HG02943 (cell line): ENCODE measurements at regions not wholly inside any gene's neighbourhood (a gene's known extent, or its start where the extent isn't known, plus 50 kb on each side); places are given as distances from the start of the nearest gene placed in this dataset.

Experiments used
- ATAC-seq: cut with Tn5 transposase; IDR thresholded peaks from one replicate; pipeline ENCODE4 v1.9.1; 2021; ENCODE audit warnings: mild to moderate bottlenecking, low read depth, moderate library complexity; ENCODE audit not compliant: unreplicated experiment

DNA sequence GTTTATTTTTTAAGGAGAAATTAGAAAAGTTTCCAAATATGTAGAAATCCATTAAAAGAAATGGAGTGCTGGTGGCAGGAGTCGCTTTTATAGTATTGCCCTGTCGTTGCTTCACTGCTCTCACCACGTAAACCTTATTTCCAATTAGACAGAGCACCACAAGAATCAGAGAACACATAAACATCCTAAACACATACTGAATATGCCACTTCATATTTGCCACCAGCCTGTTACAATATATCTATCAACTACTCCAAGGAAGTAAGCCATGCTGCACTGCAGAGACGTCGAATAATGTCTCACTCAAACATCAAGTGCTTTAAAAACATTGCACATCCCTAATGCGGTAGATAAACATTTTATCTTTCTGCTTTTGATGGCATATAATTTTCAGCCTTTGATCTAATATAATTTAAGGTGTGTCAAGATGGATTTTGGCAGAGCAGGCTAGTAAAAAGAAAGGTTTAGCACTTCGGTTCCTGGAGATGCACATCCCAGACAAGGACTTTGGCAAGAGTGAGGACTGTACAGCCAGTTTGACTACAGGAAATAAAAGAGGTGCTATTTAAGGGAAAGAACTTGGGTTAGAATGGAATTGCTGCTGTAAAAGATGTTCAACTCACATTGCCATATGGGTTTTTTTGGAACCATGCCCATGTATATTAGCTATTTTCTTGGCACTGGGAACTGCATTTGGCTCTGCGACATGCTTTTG lies 932.3 kb downstream of the EFNB2 start:
- ATAC-seq, result no peak

DNA sequence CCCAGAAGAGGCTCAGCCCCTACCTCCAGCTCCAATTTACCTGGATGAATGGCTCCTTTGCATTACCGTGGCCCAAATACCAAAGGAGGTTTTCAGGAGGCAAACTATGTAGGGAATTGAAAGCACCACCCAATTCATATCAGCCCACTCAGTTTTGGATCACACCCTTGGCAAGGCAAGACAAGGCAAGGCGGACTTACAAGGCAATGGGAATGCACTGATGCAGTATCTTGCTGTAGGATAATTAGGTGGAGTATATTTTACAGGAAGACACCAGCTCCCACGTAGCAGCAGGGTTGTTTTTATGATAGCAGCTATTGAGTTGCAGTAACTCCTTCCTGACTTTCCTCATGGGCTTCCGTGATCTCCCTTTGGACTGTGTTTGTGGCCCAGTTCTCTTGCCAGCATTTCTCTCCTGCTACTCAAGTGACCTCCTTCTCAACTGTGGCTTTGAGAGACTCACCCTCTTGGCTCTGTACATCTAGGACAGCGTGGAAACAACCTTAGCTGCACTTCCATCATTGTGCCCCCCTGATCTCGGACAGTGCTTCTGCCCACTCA lies 935.9 kb downstream of the EFNB2 start:
- ATAC-seq, result no peak

DNA sequence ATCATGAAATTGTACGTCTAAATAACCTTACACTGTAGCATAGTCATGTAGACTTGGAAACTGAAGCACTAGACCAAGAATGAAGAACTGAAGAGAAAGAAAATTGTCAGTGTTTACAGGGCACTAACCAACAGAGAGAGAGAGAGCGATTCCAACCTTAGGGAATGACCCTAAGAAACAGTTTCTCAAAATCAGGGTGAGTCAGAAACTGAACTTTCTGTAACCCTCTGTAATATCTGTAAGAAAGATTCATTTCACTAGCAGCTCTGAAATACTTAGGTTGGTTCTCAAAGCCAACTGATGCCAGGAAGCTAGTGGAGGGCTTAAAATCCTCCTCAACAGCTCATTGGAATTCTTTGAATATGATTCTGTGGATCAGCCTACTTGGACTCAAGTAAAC lies 936.9 kb downstream of the EFNB2 start:
- ATAC-seq, result no peak

DNA sequence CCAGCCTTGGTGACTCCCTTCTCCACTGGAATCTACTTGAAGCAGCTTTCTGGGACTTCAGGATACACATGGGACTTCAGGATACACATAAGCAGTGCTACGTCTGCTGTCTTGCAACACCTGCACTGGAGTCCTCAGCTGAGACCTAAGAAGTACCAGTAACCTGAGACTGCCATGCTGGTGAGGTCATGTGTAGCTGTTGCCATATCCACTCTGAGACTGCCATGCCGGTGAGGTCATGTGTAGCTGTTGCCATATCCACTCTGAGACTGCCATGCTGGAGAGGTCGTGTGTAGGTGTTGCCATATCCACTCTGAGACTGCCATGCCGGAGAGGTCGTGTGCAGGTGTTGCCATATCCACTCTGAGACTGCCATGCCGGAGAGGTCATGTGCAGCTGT lies 937.9 kb downstream of the EFNB2 start:
- ATAC-seq, result no peak

DNA sequence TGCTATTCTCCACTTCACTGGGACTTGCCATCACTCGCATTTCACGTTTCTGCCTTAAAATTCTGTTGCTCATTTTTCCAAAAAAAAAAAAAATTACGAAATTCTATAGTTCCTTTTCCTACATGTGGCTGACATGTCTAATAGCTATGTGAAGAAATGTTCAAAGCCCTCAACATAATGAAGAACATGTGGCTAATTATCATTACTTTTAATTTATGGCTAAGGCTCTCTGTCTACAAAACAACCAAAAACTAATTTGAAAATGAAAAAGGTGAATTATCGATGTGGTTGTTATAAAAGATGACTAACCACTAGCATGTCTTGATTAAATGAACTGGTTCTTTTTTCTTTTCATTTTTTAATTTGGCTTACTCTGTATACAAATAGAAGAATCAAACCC lies 940.0 kb downstream of the EFNB2 start:
- no peak for ATAC-seq

DNA sequence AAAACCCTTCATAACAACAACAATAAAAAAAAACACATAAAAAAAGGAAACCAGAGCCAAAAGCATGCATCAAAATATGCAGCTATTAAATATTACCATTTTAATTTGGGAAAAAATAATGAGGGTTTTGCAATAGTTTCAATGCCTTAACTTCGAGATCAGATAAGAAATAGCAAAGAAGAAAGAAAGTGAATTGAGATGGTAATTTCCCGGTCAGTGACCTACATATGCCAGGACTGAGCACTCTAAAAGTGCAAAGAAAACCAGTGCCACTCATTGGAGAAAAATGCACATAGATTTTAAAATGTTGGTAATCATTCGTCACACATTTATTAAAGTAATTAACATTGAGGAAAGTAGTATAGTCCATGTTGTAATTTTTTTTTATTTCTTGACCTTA lies 944.2 kb downstream of the EFNB2 start:
- no peak for ATAC-seq

DNA sequence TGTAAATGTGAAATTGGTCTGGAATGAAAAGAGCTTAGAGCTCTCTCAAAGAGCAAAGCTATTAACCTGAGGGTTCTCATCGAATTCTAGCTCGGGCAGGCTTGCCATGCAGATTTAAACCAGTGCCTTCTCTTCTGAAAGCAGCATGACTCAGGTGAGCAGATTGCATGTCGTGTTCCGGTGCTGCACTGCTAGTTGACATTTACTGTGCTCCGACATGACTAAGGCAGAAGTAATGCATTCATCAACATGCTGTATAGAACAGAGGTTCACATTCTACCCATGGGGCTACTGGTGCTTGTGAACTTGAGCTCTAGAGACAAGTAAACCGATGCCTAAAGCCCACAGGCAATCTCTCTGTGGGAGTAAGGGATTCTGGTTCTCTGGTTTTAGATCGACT lies 947.7 kb downstream of the EFNB2 start:
- ATAC-seq, result no peak

DNA sequence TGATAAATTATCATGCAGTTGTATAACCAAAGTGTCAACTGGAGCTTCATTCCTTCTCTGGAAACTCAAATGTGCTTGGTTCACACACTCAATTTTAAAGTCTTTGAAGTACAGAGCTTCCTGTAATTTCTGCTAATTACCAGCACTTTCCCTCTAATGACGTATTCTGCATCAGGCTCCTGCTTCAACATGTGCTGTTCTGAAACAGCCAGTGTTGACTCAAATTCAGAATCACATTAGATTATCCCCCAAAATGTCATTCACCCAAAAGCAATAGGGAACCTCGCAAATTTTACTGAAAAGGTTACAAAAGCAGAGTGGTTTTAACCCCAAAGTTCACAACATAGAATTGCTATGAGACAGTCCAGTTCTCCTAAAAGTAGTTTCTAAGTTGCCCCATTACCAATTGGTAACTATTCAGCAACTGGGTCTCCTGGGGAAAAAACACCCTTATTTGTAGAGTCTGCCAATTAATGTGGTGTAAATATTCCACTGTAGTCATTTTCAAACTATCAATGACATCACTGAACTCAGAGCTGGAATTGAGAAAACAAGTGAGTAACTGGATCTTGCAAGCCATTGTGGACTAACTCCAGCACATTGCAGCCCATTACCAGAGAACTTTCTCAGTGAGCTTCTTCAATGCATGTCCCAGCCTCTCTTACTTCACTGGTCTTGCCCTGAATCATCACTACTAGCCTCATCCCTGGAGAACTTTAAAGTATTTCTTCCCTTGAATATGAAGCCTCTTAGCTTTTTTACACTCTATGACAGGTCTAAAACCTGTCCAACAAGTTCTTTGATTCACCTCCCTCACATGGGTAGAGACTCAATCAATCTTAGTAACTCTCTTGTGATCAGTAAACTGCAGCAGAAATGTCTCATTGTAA lies 955.4 kb downstream of the EFNB2 start:
- no peak for ATAC-seq

DNA sequence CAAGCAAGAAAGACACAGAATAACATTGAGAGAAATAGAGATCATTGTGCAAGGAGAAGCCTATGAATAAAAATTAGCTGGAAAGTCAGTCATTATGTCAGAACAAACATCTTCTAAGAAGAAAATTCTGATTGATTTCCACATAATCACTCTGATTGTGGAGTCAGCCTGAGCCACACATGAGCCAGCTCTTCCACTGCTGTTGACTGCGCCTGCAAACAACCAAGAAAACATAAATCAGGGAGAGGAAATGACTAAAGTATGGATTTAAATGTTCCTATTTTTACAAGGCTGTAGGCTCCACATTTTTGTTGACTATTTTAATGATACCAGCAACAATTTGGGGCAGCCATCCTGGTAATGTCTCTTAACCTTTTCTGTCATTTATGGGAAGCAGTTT lies 962.3 kb downstream of the EFNB2 start:
- no peak for ATAC-seq

DNA sequence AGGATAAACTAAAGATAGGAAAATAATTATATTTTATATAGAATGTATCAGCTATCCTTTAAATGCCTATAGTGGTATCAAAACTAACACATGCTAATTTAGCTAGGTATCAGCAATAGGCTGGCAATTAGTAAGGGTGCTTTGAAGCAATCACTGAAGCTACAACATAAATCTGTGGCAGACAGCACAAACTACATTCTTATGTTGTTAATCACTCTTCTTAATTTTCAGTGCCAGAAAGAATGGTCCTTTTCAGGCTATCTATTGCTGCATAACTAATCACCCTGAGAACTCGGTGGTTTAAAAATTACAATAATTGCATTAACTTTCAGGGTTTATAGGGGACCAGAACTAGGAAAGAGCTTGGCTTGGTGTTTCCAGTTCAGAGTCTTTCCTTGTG lies 963.1 kb downstream of the EFNB2 start:
- ATAC-seq, result no peak

DNA sequence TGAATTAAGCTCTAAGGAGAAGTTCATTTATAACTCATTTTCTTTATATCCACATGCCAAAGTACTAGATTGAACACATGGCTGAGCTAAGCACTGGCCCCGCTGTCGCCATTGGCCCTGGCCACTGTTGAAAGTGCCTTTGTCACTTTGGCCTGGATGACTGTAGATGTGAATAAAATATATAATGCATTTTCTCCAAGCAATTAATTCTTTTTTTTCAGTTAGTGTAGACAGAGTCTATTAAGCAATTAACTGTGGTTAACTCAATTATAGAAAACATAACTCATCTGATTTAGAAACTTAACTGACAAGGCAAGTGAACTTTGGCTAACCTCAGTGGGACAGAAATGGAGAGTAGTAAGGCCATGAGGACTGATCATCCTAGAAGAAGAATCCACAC lies 965.6 kb downstream of the EFNB2 start:
- ATAC-seq, result no peak

DNA sequence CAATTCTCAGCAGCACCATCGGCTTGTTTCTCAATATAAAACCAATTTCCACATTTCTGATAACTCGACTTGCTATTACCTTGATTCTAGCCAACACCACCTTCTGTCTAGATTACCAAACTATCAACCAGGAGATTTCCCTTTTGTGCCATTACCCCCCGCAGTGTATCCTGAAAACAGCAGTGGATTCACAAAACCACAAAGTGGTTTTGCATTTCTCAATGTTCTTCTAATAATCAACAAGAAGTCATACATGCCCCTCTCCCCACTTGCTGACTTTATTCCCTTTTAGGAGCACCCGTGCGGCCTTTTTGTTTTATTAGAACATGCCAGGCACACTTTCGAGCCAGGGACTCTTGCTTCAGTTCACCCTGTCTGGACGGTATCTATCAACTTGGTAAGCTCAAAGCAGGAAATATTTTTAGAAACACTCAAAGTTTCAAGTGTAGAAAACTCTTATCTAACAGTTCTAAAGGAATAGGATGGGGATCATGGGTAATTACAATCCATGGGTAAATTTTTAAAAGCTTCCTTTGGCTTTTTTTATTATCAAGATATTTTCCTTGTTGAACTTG lies 967.4 kb downstream of the EFNB2 start:
- ATAC-seq, result no peak

DNA sequence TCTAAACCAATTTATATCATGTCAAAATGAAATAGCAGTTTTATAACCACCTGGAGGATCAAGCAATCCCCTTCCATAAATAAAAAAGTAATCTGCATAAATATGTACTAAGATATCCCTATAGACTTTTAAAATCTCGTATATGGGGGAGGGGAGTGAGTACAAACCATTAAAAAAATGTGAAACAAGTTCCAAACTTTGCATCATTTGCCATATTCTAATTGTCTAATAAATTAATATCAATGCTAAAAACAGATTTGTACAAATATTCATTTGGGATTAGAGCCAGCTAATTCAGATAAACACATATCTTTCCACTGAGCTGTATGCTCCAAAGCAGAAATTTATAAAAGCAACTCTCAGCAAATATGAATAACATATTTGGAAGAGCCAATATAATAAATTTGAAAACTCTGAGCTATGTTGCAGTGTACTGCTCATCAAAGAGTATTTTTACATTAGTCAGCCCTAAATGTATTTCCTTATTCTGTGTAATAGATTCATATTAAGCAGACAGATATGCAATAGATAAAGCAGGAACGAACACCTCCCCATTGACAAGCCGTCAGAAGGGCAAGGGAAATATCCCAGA lies 970.2 kb downstream of the EFNB2 start:
- ATAC-seq, result no peak

DNA sequence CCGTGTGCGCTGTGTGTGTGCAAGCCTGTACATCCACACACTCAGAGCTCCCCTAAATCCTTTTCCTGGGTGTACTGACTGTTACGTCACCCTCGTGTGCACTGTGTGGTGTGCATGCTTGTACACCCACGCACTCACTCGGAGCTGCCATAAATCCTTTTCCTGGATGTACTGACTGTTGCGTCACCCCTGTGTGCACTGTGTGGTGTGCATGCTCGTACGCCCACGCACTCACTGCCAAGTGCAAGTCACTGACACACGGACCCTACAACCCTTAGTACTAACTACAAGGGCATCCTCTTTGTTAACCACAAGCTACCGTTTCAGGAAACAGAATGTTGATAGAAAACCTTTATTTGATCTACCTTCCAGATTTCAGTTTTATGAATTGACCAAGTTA lies 983.4 kb downstream of the EFNB2 start:
- no peak for ATAC-seq

DNA sequence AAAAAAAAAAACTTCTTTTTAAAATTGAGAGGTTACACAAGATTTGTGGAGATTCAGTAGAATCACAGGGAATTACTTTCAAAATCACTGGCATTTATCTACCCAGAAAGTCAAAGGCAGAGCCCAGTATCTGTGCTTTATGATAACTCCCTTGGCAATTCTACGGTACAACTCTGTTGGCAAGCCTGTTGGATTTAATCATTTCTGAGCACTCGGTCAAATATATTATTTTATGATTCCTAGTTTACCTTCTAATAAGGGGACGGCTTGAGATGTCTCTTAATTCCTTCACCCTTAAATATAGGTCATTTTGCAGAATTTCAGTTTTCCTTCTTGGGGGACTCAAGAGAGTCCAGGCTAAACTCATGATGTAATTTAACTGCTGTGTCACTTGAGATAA lies 987.6 kb downstream of the EFNB2 start:
- ATAC-seq, result no peak

DNA sequence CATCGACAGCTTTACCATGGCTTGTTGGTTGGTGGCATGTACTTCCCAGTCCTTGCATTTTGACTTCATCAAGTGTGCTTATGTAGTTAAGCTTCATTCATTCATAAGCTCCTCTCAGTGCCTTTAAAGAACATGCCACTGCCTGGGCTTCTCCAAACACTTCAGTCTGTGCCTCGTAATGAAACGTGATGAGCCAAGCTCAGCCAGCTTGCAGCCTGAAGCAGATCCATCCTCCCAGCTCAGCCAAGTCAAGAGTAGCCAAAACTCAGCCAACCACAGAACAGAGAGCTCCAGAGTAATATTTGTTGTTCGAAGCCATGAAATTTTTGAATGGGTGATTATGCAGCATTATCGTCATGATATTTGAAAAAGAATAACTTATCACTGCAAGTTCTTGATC lies 989.7 kb downstream of the EFNB2 start:
- ATAC-seq, result no peak

DNA sequence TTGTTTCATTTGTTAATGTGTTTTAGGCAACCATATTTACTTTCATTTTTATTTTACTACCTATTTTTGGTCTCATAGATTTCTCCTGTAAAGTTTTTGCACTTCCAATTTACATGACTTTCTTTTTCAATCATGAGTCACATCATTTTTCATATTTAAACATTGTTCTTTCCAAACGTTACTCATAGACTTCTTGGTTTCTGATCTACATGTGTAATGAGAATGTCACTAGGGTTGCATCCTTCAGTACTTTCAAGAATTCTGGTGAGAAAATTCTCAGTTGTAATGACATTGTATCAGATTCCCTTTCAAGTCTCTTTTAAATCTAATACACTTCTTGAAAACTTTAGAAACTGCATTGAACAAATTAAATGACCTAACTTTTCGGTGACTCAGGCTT lies 991.7 kb downstream of the EFNB2 start:
- no peak for ATAC-seq

DNA sequence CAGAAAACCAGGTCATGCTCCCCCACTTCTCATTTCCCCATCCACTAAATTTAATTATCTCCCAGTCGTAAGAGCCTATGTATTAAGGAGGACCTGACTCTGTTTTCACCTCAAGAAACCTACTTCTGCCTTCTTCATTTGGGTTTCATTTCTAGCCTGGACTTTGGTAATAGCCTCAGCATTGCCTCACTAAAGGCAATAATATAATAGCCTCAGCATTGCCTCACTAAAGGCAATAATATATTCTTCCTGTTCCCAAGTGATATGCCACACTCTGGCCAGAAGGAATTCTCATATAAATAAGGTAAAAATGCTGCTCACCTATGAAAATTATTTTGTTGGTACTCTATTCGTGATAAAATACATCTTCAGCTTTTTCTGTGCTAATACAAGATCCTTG lies 993.9 kb downstream of the EFNB2 start:
- no peak for ATAC-seq

DNA sequence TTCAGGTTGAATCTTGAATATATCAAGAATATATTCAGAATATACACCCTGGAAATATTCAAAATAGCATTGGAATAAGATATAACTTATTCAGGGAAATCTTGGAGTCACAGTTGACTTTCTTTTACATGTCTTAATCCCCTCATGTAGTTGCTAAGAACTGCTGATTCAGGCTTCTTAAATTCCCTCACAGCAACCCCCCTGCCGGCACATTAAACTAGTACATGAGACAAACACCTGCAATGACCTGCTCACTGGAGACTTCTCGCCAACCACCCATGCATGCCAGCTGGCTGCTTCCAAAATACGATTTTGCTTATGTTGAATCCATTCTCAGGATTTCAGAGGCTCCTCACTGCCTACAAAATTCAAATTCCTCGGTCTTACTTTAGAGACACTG lies 997.1 kb downstream of the EFNB2 start:
- ATAC-seq, result no peak

DNA sequence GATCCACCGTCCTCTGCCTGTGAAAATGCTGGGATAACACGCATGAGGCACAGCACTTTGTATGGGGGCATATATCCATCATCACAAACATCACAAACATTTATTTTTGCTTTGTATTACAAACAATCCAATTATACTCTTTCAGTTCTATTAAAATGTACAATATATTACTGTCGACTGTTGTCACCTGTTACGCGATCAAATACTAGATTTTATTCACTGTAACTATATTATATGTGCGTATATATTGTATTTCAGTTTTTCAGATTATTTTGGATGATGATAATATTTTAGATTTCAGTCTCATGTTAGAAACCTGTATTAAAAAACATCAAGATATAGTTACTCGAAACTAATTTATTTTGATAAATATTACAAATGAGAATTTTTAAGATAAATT lies 998.3 kb downstream of the EFNB2 start:
- ATAC-seq, result no peak

DNA sequence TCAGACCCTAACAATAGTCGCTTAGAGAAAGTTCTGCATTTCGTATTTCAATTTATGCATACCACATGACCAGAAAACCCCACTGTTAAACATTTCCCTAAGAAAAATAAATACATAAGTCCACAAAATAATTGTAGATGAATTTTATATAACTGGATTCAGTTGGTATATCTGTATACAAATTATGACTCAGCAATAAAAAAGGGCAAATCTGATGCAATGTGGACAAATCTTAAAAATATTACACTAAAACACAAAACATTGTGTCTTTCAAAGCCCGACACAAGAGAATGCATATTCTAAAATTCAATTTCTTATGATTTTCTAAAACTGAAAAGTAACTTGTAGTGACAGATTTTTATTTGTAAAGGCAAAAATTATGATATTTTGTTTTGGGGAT lies 1005.0 kb downstream of the EFNB2 start:
- ATAC-seq, result no peak
